HCT116 (cell line): ENCODE measurements at regions not wholly inside any gene's neighbourhood (a gene's known extent, or its start where the extent isn't known, plus 50 kb on each side); places are given as distances from the start of the nearest gene placed in this dataset.

Experiments used
- ATAC-seq: fragments of 200-7000 bp; cut with Tn5 transposase; 2 replicates; pipeline ENCODE4 v1.9.1; 2020; ENCODE audit warnings: mild to moderate bottlenecking, moderate library complexity
- BruUV-seq: library from RNA; stranded (reverse); fragments of 400-500 nt; replicated peaks from 2 replicates; lab custom pipeline; 2021; lab: Mats Ljungman, UMichigan
- CTCF ChIA-PET: fragments of 300-600 bp; sonication (Branson Sonifier 250); formaldehyde crosslinking; loops from one replicate; lab custom pipeline; 2021; ENCODE audit warnings: antibody characterized with exemption; lab: Charles Lee
- POLR2A ChIA-PET: fragments of 300-600, 350-600 bp; sonication (Branson Sonifier 250); formaldehyde crosslinking; loops from one replicate; lab custom pipeline; 2021; ENCODE audit warnings: antibody characterized with exemption; lab: Charles Lee
- RAD21 ChIA-PET, 2 experiments: fragments of 300-600 bp; sonication (Branson Sonifier 250); formaldehyde crosslinking; loops; one replicate each; lab custom pipeline; 2023; ENCODE audit warnings: low total read pairs in 2 of 2; ENCODE audit not compliant: uncharacterized antibody in 2 of 2, unreplicated experiment in 2 of 2, low non-redundant PET in 1 of 2; lab: Charles Lee
- DNase-seq: peaks from one replicate; pipeline ENCODE4 v3.0.0-alpha.2; 2010; ENCODE audit warnings: low read depth, low spot score
- H2AFZ ChIP-seq: fragments of 200-600 bp; shearing (Covaris generic), sonication (generic); 2 replicates; pipeline ENCODE4 v1.6.1; 2017; ENCODE audit warnings: low read depth, mixed run types, mixed read lengths, antibody characterized with exemption, low read length; ENCODE audit not compliant: poor library complexity, severe bottlenecking
- H3K27ac ChIP-seq: 2 replicates; pipeline ENCODE4 v1.5.1; 2012; ENCODE audit warnings: low read depth, low read length
- H3K27me3 ChIP-seq: fragments of 200-600 bp; sonication (generic); 2 replicates; pipeline ENCODE4 v1.6.1; 2016; ENCODE audit warnings: mixed run types, low read length, mixed read lengths; ENCODE audit not compliant: insufficient read depth
- H3K36me3 ChIP-seq, 2 experiments: fragments of 200-500 bp in 1 of 2; fragments of 200-600 bp in 1 of 2; sonication (Bioruptor generic) in 1 of 2; sonication (generic) in 1 of 2; 2 replicates each; pipeline versions ENCODE4 v1.5.1 to v1.6.1; 2014 to 2016; ENCODE audit warnings: low read length in 2 of 2, inconsistent platforms in 1 of 2, mixed read lengths in 1 of 2, mixed run types in 1 of 2; ENCODE audit not compliant: insufficient read depth in 2 of 2, control insufficient read depth in 1 of 2
- H3K4me1 ChIP-seq, 2 experiments: fragments of 200-600 bp in 1 of 2; sonication (generic) in 1 of 2; 2 replicates each; pipeline versions ENCODE4 v1.5.1 to v1.6.1; 2012 to 2017; ENCODE audit warnings: low read length in 2 of 2, inconsistent platforms in 1 of 2, mild to moderate bottlenecking in 1 of 2, mixed read lengths in 1 of 2, mixed run types in 1 of 2, moderate library complexity in 1 of 2; ENCODE audit not compliant: insufficient read depth in 2 of 2, control insufficient read depth in 1 of 2
- H3K4me2 ChIP-seq: fragments of 200-600 bp; sonication (generic); 2 replicates; pipeline ENCODE4 v1.6.1; 2017; ENCODE audit warnings: mixed run types, low read length, mixed read lengths
- H3K4me3 ChIP-seq, 2 experiments: fragments of 200-600 bp in 1 of 2; sonication (generic) in 1 of 2; replicated peaks in 1 of 2; 2 replicates each; pipeline ENCODE4 v1.5.1; 2011 to 2016; ENCODE audit warnings: low read length in 2 of 2, control low read depth in 1 of 2, low read depth in 1 of 2, mild to moderate bottlenecking in 1 of 2, mixed read lengths in 1 of 2, mixed run types in 1 of 2
- H3K79me2 ChIP-seq: fragments of 200-600 bp; sonication (generic); 2 replicates; pipeline ENCODE4 v1.6.1; 2017; ENCODE audit warnings: mild to moderate bottlenecking, mixed run types, low read length, moderate library complexity, mixed read lengths; ENCODE audit not compliant: insufficient read depth
- H3K9ac ChIP-seq: fragments of 200-600 bp; sonication (generic); 2 replicates; pipeline ENCODE4 v1.6.1; 2016; ENCODE audit warnings: low read length, mixed read lengths
- H3K9me2 ChIP-seq: fragments of 200-600 bp; sonication (generic), shearing (Covaris generic); 2 replicates; pipeline ENCODE4 v1.6.1; 2017; ENCODE audit warnings: mixed run types, mild to moderate bottlenecking, moderate library complexity; ENCODE audit not compliant: insufficient read depth
- H3K9me3 ChIP-seq, 2 experiments: fragments of 200-500 bp in 1 of 2; fragments of 200-600 bp in 1 of 2; sonication (Bioruptor generic) in 1 of 2; sonication (generic) in 1 of 2; 2 replicates each; pipeline ENCODE4 v1.6.1; 2014 to 2017; ENCODE audit warnings: low read length in 2 of 2, mixed read lengths in 2 of 2, inconsistent platforms in 1 of 2, low read depth in 1 of 2, mild to moderate bottlenecking in 1 of 2, mixed run types in 1 of 2, moderate library complexity in 1 of 2; ENCODE audit not compliant: control insufficient read depth in 1 of 2, insufficient read depth in 1 of 2
- H4K20me1 ChIP-seq: fragments of 200-600 bp; sonication (generic), shearing (Covaris generic); 2 replicates; pipeline ENCODE4 v1.6.1; 2017; ENCODE audit warnings: mixed run types, mild to moderate bottlenecking, moderate library complexity; ENCODE audit not compliant: insufficient read depth
- CBX3 ChIP-seq: IDR thresholded peaks from 2 replicates; pipeline ENCODE4 v1.6.1; 2012; ENCODE audit warnings: low read depth
- CEBPB ChIP-seq: IDR thresholded peaks from 2 replicates; pipeline ENCODE4 v1.6.1; 2012; ENCODE audit warnings: low read depth
- CTCF ChIP-seq, 3 experiments: fragments of 200-600 bp in 1 of 3; sonication (generic) in 1 of 3; IDR thresholded peaks in 2 of 3; conservative IDR thresholded peaks in 1 of 3; 2 replicates each; pipeline ENCODE4 v1.5.1; 2012 to 2017; ENCODE audit warnings: low read depth in 2 of 3, low read length in 2 of 3, antibody characterized with exemption in 1 of 3, borderline replicate concordance in 1 of 3, control low read depth in 1 of 3, mild to moderate bottlenecking in 1 of 3, mixed read lengths in 1 of 3, mixed run types in 1 of 3, moderate library complexity in 1 of 3; ENCODE audit not compliant: insufficient read depth in 1 of 3
- ELF1 ChIP-seq: IDR thresholded peaks from 2 replicates; pipeline ENCODE4 v1.6.1; 2012; ENCODE audit warnings: low read depth, borderline replicate concordance
- EZH2phosphoT487 ChIP-seq: fragments of 200-600 bp; IDR thresholded peaks from 2 replicates; pipeline ENCODE4 v1.6.1; 2018; ENCODE audit warnings: antibody characterized with exemption, borderline replicate concordance
- FOSL1 ChIP-seq: IDR thresholded peaks from 2 replicates; pipeline ENCODE4 v1.6.1; 2012; ENCODE audit warnings: low read depth
- JUND ChIP-seq: IDR thresholded peaks from 2 replicates; pipeline ENCODE4 v1.6.1; 2012
- MAX ChIP-seq: IDR thresholded peaks from 2 replicates; pipeline ENCODE4 v1.6.1; 2012
- POLR2AphosphoS5 ChIP-seq: IDR thresholded peaks from 2 replicates; pipeline ENCODE4 v1.6.1; 2011; ENCODE audit warnings: mild to moderate bottlenecking, low read depth, low read length, moderate library complexity
- REST ChIP-seq: IDR thresholded peaks from 2 replicates; pipeline ENCODE4 v1.6.1; 2012; ENCODE audit warnings: low read depth
- SIN3A ChIP-seq: IDR thresholded peaks from 2 replicates; pipeline ENCODE4 v1.6.1; 2012; ENCODE audit warnings: low read depth
- SP1 ChIP-seq: IDR thresholded peaks from 2 replicates; pipeline ENCODE4 v1.6.1; 2012; ENCODE audit warnings: low read depth
- TCF7L2 ChIP-seq: IDR thresholded peaks from 2 replicates; pipeline ENCODE4 v1.7.0; 2011; ENCODE audit warnings: borderline replicate concordance, inconsistent platforms; ENCODE audit not compliant: insufficient read depth, insufficient read length; ENCODE audit errors: extremely low read depth
- ZBTB33 ChIP-seq: IDR thresholded peaks from 2 replicates; pipeline ENCODE4 v1.6.1; 2011; ENCODE audit warnings: mild to moderate bottlenecking, low read length, moderate library complexity; ENCODE audit not compliant: insufficient replicate concordance; ENCODE audit errors: extremely low read depth
- ZFX ChIP-seq: fragments of 450-650 bp; IDR thresholded peaks from 2 replicates; pipeline ENCODE4 v1.6.1; 2017
- intact Hi-C: fragments of 100-400 bp; cut with micrococcal nuclease; formaldehyde crosslinking; loops from 2 replicates; pipeline ENCODE4 v1.10.0; 2022

- intact Hi-C loops: loop anchor here (5.0 to 10.0 kb wide), 2 partner anchors 354 to 706 kb away; no protein-coding TSS in a partner anchor
- Histone ChIP-seq H3K27me3 (0 out of 2 replicates have a peak, but pooled peaks cover 9% of the 10 kb centered on the region), H3K4me2 (no peak overlapping the region), H2AFZ (no peak overlapping the region), H3K4me3 (no peak overlapping the region), H3K9ac (no peak overlapping the region), H3K27ac (no peak overlapping the region), H3K9me3 (no peaks in the 10 kb centered on the region), H4K20me1 (no peaks in the 10 kb centered on the region), H3K36me3 (no peaks in the 10 kb centered on the region), H3K79me2 (no peaks in the 10 kb centered on the region), H3K4me1 (0 out of 4 replicates have a peak, but pooled peaks cover 0 to 3% of the 10 kb centered on the region in 2 experiments), H3K9me2 (no peaks in the 10 kb centered on the region)
- ChIA-PET POLR2A (no interaction called here), RAD21 (no interaction called here), CTCF (interaction anchor here (1.1 to 2.1 kb wide), 3 partner anchors 134 to 354 kb away, joined by 3 to 10 read pairs (median 3); no protein-coding TSS in a partner anchor)
- DNase-seq (no peak), ATAC-seq (no peak)
- BruUV-seq: no TSS peak
- TF ChIP-seq MAX: no peak
- no peak for TF ChIP-seq SIN3A
- no peak for TF ChIP-seq POLR2AphosphoS5
- TF ChIP-seq CEBPB: no peak
- no peak for TF ChIP-seq CBX3
- TF ChIP-seq JUND: no peak
- TF ChIP-seq ELF1: no peak
- no peak for TF ChIP-seq SP1
- TF ChIP-seq EZH2phosphoT487: no peak
- no peak for TF ChIP-seq TCF7L2
- TF ChIP-seq FOSL1: no peak
- TF ChIP-seq CTCF (IDR thresholded peaks at IDR 0.05 in 2 of 3, conservative IDR thresholded peaks at IDR 0.05 in 1 of 3; ENCODE audit: borderline replicate concordance in 1 of 3, insufficient read depth in 1 of 3, low read depth in 2 of 3, low read length in 2 of 3): no peak
- no peak for TF ChIP-seq REST
- TF ChIP-seq ZFX: no peak
- no peak for TF ChIP-seq ZBTB33
Observed at GRCh38 chr6:84421031-84421430, 193.6 kb upstream of the CEP162 start.
